Progenitor cell of endocrine pancreas (in vitro differentiated cells): ENCODE measurements at regions not wholly inside any gene's neighbourhood (a gene's known extent, or its start where the extent isn't known, plus 50 kb on each side); places are given as distances from the start of the nearest gene placed in this dataset.
"Not testable (repeated sequence)": the region's sequence is repeated elsewhere in the genome, so short reads cannot be mapped to it uniquely, and the experiment has no call there.

Experiments
- DNase-seq: peaks from one replicate; pipeline ENCODE4 v3.0.0; 2021; ENCODE audit warnings: low spot score; ENCODE audit not compliant: unreplicated experiment
- H3K27ac Mint-ChIP-seq: 2 replicates; pipeline ENCODE4 v1.8.0; 2021; ENCODE audit warnings: mild to moderate bottlenecking, moderate library complexity, mixed read lengths
- H3K27me3 Mint-ChIP-seq: 2 replicates; pipeline ENCODE4 v1.8.0; 2021; ENCODE audit warnings: mixed read lengths
- H3K36me3 Mint-ChIP-seq: 2 replicates; pipeline ENCODE4 v1.8.0; 2022; ENCODE audit warnings: mixed read lengths; ENCODE audit not compliant: insufficient read depth
- H3K4me1 Mint-ChIP-seq: 2 replicates; pipeline ENCODE4 v1.8.0; 2021; ENCODE audit warnings: low read depth, mixed read lengths
- H3K4me3 Mint-ChIP-seq: 2 replicates; pipeline ENCODE4 v1.8.0; 2021; ENCODE audit warnings: low read depth, mild to moderate bottlenecking, moderate library complexity, mixed read lengths
- H3K9me3 Mint-ChIP-seq: 2 replicates; pipeline ENCODE4 v1.8.0; 2021; ENCODE audit warnings: low read depth, mixed read lengths
- TF ChIP-seq, protein P1 (sequence below): fragments of 200-600 bp; sonication (generic); IDR thresholded peaks from one replicate; pipeline ENCODE4 v1.5.0; 2021; ENCODE audit warnings: antibody characterized with exemption, mild to moderate bottlenecking; ENCODE audit not compliant: unreplicated experiment

DNA sequence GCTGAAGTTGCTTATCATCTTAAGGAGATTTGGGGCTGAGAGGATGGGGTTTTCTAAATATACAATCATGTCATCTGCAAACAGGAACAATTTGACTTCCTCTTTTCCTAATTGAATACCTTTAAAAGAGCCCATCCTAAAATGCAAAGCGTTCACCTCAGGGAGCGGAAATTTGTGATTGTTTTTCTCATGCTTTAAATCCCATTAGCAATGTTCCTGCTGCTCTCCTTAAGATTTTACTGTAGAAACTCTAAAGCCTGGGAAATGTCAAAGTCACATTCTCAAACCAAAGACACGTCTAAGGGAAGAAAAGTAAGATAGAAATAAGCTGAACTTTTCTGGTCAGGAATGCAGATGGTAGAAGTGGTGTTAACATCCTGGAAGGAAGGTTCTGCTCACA lies 285.8 kb upstream of the MAP2 start:
- Mint-ChIP-seq H3K9me3 (no peaks in the 10 kb centered on the region), H3K27me3 (no peaks in the 10 kb centered on the region), H3K4me3 (no peak overlapping the region), H3K27ac (no peak overlapping the region), H3K4me1 (no peaks in the 10 kb centered on the region), H3K36me3 (no peaks in the 10 kb centered on the region)
- TF ChIP-seq, protein P1, sequence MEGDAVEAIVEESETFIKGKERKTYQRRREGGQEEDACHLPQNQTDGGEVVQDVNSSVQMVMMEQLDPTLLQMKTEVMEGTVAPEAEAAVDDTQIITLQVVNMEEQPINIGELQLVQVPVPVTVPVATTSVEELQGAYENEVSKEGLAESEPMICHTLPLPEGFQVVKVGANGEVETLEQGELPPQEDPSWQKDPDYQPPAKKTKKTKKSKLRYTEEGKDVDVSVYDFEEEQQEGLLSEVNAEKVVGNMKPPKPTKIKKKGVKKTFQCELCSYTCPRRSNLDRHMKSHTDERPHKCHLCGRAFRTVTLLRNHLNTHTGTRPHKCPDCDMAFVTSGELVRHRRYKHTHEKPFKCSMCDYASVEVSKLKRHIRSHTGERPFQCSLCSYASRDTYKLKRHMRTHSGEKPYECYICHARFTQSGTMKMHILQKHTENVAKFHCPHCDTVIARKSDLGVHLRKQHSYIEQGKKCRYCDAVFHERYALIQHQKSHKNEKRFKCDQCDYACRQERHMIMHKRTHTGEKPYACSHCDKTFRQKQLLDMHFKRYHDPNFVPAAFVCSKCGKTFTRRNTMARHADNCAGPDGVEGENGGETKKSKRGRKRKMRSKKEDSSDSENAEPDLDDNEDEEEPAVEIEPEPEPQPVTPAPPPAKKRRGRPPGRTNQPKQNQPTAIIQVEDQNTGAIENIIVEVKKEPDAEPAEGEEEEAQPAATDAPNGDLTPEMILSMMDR = no peak
- DNase-seq = no peak

DNA sequence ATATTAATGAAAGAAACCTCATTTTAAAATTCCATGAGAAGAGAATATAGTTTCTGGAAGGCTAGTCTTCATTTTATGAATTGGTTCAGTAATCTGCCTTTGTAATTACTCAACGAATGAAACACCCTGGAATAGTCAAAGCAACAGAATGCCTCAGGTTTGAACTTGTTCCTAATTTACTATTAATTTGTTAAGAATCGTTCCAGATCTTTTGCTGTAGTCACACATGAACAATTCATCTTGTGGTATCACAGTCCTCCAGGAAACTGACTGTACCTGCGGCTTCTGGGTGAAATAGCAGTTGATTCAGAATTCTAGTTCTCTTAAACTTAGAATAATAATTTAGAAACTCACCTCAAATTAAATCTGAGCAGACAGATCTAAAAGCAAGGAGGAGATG lies 282.7 kb upstream of the MAP2 start:
- H3K9me3 Mint-ChIP-seq = no peaks in the 10 kb centered on the region
- no peak for DNase-seq
- H3K27me3 Mint-ChIP-seq = no peaks in the 10 kb centered on the region
- TF ChIP-seq, protein P1 = no peak
- no peak overlapping the region for H3K4me3 Mint-ChIP-seq
- H3K27ac Mint-ChIP-seq = no peak overlapping the region
- no peaks in the 10 kb centered on the region for H3K4me1 Mint-ChIP-seq
- no peaks in the 10 kb centered on the region for H3K36me3 Mint-ChIP-seq

GRCh38 chr2:209141818-209142217 lies 282.0 kb upstream of the MAP2 start:
- Mint-ChIP-seq H3K36me3 (no peaks in the 10 kb centered on the region), H3K27me3 (no peaks in the 10 kb centered on the region), H3K4me3 (no peak overlapping the region), H3K4me1 (no peaks in the 10 kb centered on the region), H3K9me3 (no peaks in the 10 kb centered on the region), H3K27ac (no peak overlapping the region)
- TF ChIP-seq, protein P1 = no peak
- no peak for DNase-seq

DNA sequence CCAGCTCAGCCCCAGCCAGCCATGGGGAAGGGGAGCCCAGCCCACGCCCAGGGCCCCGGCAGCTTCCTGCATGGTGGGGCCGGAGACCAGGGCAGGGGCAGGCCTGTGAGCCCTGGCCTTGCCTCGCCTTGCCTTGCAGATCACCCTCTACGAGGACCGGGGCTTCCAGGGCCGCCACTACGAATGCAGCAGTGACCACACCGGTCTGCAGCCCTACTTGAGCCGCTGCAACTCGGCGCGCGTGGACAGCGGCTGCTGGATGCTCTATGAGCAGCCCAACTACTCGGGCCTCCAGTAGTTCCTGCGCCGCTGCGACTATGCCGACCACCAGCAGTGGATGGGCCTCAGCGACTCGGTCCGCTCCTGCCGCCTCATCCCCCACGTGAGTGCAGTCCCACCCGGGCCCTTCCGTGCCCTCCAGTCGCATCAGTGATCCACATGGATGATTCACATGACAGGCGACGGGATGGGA lies 278.6 kb upstream of the MAP2 start:
- not testable (repeated sequence) for H3K27ac Mint-ChIP-seq, DNase-seq, H3K4me3 Mint-ChIP-seq, H3K36me3 Mint-ChIP-seq, H3K27me3 Mint-ChIP-seq, H3K4me1 Mint-ChIP-seq, H3K9me3 Mint-ChIP-seq

DNA sequence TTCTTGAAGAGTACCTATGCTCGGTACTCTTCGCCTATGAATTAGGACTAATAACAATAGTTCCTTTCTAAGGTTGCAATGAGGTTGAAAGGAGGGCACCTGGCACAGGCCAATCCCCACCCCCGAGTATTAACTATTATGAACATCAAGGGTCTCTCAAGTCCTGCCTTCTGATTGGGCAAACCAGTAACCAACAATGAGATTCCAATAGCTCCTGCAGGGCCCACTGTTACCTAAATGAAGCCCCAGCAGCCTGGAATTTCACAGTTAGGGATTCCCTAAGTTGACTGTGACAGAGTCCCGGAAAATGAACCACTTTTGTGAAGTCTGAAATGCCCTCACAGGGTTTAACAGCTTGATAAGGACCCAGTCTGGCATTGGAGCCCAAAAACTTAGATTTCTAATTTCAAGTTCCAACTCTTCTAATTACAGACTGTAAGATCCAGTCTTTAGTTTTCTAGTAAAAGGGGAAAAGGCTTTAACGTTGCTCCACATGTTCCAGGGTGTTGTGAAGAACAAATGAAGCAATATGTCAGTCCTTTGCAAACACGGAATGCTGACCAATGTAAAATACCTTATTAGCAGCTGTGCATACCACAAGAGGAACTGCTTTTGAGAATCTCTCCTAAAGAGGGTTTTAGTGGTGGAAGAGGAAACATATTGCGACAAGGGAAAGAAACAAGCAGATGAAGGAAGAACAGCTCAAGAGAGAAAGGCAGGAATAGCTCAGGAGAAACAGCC lies 277.7 kb upstream of the MAP2 start:
- Mint-ChIP-seq H3K9me3 (no peaks in the 10 kb centered on the region), H3K36me3 (no peaks in the 10 kb centered on the region), H3K4me3 (no peak overlapping the region), H3K27me3 (no peaks in the 10 kb centered on the region), H3K4me1 (no peaks in the 10 kb centered on the region), H3K27ac (no peak overlapping the region)
- TF ChIP-seq, protein P1 = no peak
- DNase-seq = no peak

DNA sequence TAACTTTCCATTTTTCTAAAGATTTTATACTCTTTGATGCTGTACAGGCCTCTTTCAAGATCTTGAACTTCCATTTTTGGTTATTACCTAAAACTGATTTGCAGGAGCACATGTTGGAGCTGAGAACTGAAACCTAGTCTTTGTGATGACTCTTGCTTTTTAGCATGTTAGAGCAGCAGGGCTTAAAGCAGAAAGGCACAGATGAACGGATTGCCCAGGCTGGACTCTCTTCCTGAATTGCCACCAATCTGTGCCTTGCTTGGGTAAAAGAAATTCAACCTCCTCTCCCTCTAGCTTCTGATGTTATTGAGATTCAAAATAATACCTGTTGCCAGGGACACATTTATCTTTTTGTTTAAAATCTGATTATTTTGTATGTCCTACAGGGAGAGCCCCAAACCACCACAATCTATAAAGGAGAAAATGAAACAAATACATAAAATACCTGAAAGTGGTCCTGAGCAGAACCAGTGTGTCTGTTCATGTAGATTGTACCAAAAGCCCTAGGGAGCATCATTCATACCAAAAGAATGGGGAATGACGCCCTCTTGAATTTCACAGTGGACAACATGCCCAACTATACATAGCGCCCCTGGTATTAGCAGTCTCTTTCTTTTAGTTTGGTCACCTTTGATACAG lies 277.0 kb upstream of the MAP2 start:
- TF ChIP-seq, protein P1 = no peak
- no peaks in the 10 kb centered on the region for H3K27me3 Mint-ChIP-seq
- no peak for DNase-seq
- H3K27ac Mint-ChIP-seq = no peak overlapping the region
- no peak overlapping the region for H3K4me3 Mint-ChIP-seq
- no peaks in the 10 kb centered on the region for H3K36me3 Mint-ChIP-seq
- no peaks in the 10 kb centered on the region for H3K9me3 Mint-ChIP-seq
- H3K4me1 Mint-ChIP-seq = no peaks in the 10 kb centered on the region
